LNCAP (cell line): ENCODE measurements at regions not wholly inside any gene's neighbourhood (a gene's known extent, or its start where the extent isn't known, plus 50 kb on each side); places are given as distances from the start of the nearest gene placed in this dataset.

Experiments
- CTCF ChIP-seq: fragments of 450-650 bp; IDR thresholded peaks from 2 replicates; pipeline ENCODE4 v1.5.1; 2017; ENCODE audit warnings: mild to moderate bottlenecking

DNA sequence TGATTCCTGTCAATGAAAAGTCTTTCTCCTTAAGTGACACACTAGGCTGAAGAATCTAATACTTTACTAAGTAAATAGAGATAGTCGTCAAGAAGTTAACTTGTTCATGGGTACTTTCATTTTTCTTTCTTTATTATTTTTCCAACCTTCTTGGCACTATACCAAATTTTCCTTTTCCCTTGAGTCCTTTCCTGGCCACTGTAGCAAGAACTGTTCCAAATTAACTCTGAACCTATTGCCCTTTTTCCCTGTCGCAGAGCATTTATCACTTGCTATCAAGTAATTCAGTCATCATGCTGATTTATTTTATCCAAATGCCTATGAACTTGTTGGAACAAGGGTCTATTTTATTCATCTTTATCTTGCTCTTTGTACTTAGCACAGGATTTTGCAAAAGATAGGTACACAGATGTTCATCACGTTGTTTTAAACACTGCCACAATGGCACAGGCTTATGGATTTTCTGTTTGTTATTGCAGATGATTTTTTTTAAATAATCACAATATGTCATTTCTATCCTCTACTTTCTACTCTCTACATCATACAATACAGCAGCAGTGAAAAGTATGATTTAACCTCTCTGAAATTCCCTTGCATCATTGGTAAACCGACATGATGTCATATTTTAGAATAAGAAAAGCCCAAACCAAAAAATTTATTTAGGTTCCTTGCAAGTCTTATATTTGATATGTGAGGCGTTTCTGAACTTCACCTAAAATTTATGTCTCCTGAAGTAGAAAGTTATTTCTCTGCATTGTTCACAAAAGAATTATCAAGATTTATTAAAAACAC is 2352.3 kb downstream of the PCDH7 start:
- no peak for TF ChIP-seq CTCF

- TF ChIP-seq CTCF, result no peak
Measured at GRCh38 chr4:33073811-33074210, 2353.6 kb downstream of the PCDH7 start.

DNA sequence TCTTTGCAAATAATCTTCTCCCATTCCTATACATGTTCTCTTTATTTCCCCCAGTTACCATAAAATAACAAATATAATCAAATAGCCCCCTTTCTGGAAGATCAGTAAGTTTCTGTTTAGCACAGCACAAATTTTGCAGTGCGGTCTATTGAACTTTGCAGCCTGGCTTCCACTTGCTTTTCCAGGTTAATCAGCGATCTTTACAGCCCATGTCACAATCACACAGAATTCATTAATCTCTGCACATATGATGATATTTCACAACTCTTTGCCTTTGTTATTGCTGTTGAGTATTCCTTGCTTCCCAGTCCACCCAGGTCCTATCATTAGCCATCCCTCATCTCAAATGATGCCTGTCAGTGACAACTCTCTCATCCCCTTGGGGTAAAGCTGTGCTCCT is 2358.0 kb downstream of the PCDH7 start:
- no peak for TF ChIP-seq CTCF

- TF ChIP-seq CTCF, result no peak
Measured at GRCh38 chr4:33080275-33080674, 2360.1 kb downstream of the PCDH7 start.

GRCh38 chr4:33085709-33086108 is 2365.5 kb downstream of the PCDH7 start:
- no peak for TF ChIP-seq CTCF

GRCh38 chr4:33086331-33086925 is 2366.3 kb downstream of the PCDH7 start:
- no peak for TF ChIP-seq CTCF

DNA sequence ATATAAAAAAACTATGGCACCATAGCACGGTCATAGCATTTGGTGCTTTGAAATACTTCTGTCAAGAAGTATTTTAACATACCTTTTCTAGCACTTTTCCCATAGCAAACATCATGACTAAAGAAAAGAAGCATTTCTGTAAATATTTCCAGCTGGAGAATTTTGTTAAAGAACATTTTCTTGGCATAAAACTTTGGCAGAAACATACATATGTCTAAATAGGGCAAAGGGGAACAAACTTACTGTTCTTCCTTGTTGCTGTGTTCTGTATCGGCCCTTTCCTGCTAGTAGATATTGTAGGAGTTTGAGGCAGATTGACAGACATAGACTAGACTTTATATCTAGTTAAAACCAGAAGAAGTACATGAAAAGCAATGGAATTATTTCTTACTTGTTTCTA is 2368.5 kb downstream of the PCDH7 start:
- no peak for TF ChIP-seq CTCF
